Myocyte (in vitro differentiated cells): ENCODE measurements at regions not wholly inside any gene's neighbourhood (a gene's known extent, or its start where the extent isn't known, plus 50 kb on each side); places are given as distances from the start of the nearest gene placed in this dataset.
A peak's percentile ranks its signal among the peaks of the same experiment; 100 is the strongest.

Source experiments
- DNase-seq: peaks from one replicate; pipeline ENCODE4 v3.0.0-alpha.2; 2012; ENCODE audit warnings: low read depth

DNA sequence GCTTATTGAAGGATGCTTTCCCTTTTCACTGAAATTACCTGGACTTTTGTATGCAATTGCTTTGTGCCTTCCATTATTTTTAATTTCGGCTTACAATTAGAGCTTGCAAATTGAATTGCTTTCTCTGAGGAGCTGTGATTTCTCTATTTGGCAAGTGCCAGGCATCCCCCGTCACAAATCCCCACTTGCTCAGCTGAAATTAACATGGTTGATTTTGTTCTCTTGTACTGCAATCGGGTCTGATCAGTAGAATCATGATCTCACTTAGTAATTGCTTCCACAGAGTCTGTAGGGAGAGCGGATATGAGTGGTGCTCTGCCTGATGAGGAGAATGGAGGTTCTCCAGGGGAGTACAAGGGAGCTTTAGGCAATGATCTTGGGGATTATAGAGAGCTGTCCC is 495.5 kb upstream of the SGCD start:
- no peak for DNase-seq

DNA sequence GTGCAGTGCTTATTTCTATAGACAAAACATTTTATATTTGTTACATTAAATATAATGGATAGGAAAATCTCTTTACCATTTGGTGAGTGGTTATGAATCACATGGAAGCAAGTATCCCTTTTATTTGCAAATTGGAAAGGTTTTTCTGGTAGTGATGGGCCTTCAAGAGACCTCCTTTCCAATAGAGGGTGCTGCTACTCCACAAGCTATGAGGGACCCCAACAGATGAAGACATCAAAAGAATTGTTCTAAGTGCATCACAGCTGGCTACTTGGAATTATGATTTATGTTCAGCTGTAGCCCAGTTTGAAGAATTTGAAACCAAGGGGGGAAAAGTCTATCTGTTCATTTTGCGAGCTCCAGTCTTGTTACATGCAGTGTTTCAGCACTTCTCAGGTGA is 493.7 kb upstream of the SGCD start:
- DNase-seq = no peak

DNA sequence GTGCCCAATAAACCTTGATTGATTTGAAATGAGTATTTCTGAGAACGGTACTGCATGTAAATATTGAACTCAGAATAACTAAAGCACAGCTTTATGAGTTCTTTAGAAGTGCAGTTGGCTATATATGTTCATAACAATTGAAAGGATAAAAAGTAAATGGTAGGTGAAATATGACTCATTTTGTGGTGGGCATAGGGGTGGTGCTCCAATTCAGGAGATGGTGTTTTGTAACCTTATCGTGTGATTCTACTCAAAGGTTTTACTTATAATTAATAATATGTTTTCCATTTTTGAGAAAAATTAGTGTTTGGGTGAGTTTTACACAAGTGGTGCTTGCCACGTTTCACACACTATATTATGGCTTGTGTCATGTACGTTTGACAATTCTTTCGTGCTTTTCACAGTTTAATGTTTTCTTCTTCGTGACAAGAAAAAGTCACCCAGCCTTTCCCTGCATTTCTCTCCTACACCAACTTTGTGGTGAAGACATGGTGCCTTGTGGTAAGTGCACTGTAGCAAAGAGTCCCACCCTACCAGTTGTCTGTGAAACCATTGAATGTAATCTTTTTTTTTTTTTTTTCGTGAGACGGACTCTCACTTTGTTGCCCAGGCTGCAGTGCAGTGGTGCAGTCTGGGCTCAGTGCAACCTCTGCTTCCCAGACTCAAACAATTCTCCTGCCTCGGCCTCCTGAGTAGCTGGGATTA is 492.5 kb upstream of the SGCD start:
- DNase-seq = no peak

DNA sequence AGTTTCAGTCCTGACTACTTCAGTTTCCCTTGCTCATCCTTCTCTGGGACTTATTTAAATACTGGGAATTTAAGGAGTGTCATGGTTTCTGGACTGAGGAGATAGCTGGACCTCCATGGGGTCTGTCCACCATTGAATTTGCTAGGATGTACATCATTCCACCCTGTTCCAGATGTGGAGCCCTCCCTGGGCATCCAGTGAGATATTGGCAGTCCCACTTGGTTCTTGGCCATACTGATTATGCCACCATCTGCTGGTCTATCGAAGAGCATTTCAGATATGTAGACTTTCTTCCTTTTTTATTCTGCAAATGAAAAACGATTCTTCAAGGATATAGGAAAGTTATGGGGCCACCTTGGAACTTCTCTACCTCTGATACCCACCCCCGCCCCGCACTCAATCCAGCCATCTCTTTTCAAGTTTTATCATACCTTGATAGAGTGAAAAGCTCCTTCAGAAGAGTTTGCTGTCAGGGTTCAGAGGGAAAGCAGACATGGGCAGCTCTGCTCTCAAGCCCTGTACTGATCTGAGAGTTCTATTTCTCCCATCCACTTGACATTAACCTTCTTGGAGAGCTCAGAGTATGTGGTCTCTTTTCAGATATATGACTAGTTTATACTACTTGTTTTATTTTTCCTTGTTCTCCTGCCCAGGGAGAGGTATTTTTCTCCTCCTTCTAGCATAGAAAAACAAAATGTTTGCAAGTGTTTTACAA is 490.7 kb upstream of the SGCD start:
- no peak for DNase-seq

GRCh38 chr5:155838394-155838793 is 488.6 kb upstream of the SGCD start:
- DNase-seq = no peak

GRCh38 chr5:155839251-155840037 is 487.5 kb upstream of the SGCD start:
- peak; percentile 81 for DNase-seq

DNA sequence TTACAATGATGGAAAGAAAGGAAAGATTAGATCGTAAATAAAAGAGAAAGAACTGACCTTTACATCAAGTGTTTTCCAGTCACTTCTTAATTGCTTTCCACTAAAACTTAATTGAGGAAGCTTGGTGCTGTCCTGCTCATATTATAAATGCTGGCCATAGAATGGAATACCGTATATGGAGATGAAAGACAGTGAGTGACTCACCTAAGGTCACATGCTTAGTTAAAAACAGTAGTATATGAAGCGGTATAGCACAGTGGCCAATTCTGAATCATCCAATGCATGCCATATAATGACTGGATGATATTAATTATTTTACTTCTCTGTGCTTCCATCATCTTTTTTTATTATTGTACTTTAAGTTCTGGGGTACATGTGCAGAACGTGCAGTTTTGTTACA is 482.4 kb upstream of the SGCD start:
- DNase-seq = no peak

DNA sequence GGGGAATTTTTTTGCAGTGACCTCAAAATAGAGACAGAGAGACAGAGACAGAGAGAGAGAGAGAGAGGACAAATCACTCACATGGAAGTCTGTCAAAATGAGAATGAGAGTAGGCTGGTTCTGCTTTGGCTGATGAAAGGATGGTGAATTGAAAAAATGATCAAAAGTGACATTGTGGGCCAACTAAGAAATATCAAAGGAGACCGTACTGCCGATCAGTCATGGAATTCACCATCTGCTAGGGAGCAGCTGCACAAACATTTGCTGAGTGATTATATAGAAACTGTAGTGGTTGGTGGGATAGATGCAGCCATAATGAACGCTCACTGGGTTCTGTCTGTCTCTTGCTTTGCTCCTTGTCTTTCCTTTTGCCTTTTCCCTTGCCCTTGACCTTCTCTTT is 476.6 kb upstream of the SGCD start:
- no peak for DNase-seq

GRCh38 chr5:155866971-155867370 is 460.0 kb upstream of the SGCD start:
- DNase-seq = no peak

GRCh38 chr5:155867522-155868088 is 459.4 kb upstream of the SGCD start:
- DNase-seq = no peak

DNA sequence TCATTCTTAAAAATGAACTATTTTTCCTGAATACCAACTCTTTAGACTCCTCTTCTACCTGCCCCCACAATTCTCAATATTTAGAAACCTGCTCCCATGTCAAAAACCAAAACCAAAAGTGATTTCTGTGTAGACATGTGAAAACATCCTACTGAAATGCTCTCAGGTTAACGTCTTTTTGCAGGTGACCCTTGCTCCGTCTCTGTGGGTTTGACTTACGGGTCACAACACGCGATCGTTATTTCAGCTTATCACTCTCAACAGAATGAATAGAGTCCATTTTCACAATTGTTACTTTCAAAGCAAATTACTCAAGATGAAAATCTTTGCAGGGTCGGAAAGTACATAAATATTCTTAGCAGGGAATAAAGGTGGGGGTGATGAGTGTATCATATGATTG is 456.3 kb upstream of the SGCD start:
- DNase-seq = no peak

DNA sequence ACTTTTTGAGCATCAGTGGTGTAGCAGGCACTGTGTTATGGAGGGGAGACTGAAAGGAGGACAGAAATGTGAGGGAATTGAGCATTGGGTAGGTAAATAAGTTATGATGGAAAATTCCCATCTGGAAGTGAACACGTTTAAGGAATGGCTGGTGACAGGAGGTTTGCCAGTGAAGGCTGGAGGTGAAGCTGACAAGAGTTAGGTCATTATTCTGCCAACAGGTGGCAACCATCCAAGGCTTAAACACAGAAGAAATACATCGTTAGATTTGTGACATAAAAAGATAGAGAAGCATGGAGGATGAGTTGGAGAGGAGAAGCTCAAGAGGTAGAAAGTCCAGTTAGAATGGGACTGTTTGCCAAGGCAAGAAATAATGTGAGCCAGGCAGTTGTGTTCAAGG is 455.3 kb upstream of the SGCD start:
- no peak for DNase-seq

DNA sequence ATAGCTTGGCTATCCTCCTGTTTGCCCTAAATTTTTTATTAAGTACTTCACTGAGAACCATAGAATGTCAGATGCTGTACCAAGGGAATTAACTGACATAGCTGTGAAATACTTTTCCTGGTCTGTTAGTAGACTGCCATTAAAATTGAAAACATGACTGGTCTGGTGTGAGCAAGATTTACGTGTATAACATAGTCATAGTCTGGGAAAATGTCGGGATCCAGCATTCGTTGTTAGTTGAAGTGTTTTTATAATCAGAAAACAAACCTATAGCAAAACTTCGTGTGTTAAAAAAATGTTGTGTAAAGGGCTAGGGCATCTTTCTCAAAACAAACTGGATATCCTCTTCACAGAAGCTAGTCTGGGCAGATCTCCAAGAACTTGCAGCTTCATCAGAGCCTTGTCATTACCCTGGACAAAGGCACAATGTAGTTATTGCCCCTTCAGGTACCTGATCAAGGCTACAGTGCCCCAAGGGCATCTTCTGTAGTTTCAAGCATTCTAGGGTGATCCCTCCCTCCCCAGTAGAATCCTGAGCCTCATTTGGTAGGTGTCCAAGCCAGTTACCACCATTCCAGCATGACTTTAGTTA is 454.2 kb upstream of the SGCD start:
- no peak for DNase-seq

- no peak for DNase-seq
Observed at GRCh38 chr5:155878991-155879575, 447.9 kb upstream of the SGCD start.

DNA sequence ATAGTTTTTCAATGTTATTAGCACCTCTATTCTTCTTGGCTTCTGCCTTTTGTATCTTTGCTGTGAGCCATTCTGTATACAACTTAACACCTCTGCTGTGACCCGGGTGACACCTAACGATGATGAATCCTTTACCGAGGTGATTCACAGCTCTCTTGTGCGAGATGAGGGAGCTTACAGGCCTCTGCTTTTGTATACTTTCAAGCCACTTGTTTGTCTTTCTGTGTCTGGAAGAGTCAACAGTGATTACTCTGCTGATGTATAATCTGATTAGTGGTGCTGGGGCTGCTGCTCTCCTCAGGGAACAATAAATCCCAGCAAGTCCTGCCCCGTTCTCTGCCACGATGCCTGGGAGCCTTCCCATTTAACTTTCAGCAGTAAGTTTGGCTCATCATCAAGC is 442.9 kb upstream of the SGCD start:
- no peak for DNase-seq

GRCh38 chr5:155885199-155885598 is 441.8 kb upstream of the SGCD start:
- DNase-seq = no peak

- DNase-seq = no peak
Observed at GRCh38 chr5:155886311-155887031, 440.5 kb upstream of the SGCD start.

GRCh38 chr5:155895484-155895883 is 431.5 kb upstream of the SGCD start:
- no peak for DNase-seq

- DNase-seq = no peak
Observed at GRCh38 chr5:155897761-155898160, 429.2 kb upstream of the SGCD start.

DNA sequence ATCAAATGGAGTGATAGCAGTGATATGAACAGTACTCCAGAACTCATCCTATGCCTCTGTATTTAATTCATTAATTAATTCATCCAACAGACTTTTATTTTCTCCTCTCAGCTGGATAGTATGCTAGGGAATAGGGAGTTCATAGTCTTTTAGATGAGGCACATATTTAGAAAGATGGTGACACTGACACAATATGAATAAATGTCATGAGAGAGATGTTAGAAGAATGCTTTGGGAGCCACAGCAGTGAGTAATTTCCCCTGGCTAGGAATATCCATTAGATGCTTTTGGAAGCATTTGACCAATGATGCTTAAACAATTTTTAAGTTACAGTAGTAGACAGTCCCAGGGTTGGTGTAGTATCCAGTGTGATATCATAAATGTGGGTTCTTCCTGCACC is 428.7 kb upstream of the SGCD start:
- no peak for DNase-seq

- no peak for DNase-seq
Observed at GRCh38 chr5:155903791-155904190, 423.2 kb upstream of the SGCD start.
